ENCODE measurements at regions not wholly inside any gene's neighbourhood (a gene's known extent, or its start where the extent isn't known, plus 50 kb on each side); places are given as distances from the start of the nearest gene placed in this dataset.

- H3K79me2 ChIP-seq (ENCODE audit: low read length), result no peaks in the 10 kb centered on the region
- H3K4me2 ChIP-seq (ENCODE audit: low read depth, low read length, poor library complexity, severe bottlenecking), result no peak overlapping the region
- H3K9me3 ChIP-seq (ENCODE audit: low read length), result no peaks in the 10 kb centered on the region
- H3K9me2 ChIP-seq (replicated peaks; ENCODE audit: insufficient read depth, low read length), result no peaks in the 10 kb centered on the region
- peaks cover 6% of the 10 kb centered on the region for H3K4me1 ChIP-seq (ENCODE audit: low read length)
- H3K27me3 ChIP-seq (ENCODE audit: low read length), result no peaks in the 10 kb centered on the region
- DNase-seq, result no peak
- no peaks in the 10 kb centered on the region for H3K36me3 ChIP-seq (ENCODE audit: insufficient read depth, low read length)
- no peak overlapping the region for H3K4me3 ChIP-seq (ENCODE audit: low read length)
- H3K9ac ChIP-seq (ENCODE audit: low read length), result no peak overlapping the region
- H2AFZ ChIP-seq (ENCODE audit: low read length), result no peak overlapping the region
- no peak overlapping the region for H3K27ac ChIP-seq (ENCODE audit: low read length)
- no peaks in the 10 kb centered on the region for H4K20me1 ChIP-seq (ENCODE audit: insufficient read depth, low read depth, low read length)
Measured at GRCh38 chr12:92440072-92440471, 262.7 kb upstream of the PLEKHG7 start.

- no peak overlapping the region for H2AFZ ChIP-seq (ENCODE audit: low read length)
- H3K9me3 ChIP-seq (ENCODE audit: low read length), result no peaks in the 10 kb centered on the region
- no peaks in the 10 kb centered on the region for H3K9me2 ChIP-seq (replicated peaks; ENCODE audit: insufficient read depth, low read length)
- H3K27ac ChIP-seq (ENCODE audit: low read length), result no peak overlapping the region
- no peaks in the 10 kb centered on the region for H3K79me2 ChIP-seq (ENCODE audit: low read length)
- no peak overlapping the region for H3K4me2 ChIP-seq (ENCODE audit: low read depth, low read length, poor library complexity, severe bottlenecking)
- DNase-seq, result no peak
- H3K27me3 ChIP-seq (ENCODE audit: low read length), result no peaks in the 10 kb centered on the region
- no peak overlapping the region for H3K9ac ChIP-seq (ENCODE audit: low read length)
- H3K4me1 ChIP-seq (ENCODE audit: low read length), result no peaks in the 10 kb centered on the region
- H3K36me3 ChIP-seq (ENCODE audit: insufficient read depth, low read length), result no peaks in the 10 kb centered on the region
- H3K4me3 ChIP-seq (ENCODE audit: low read length), result no peak overlapping the region
- H4K20me1 ChIP-seq (ENCODE audit: insufficient read depth, low read depth, low read length), result no peaks in the 10 kb centered on the region
Measured at GRCh38 chr12:92439420-92439805, 263.4 kb upstream of the PLEKHG7 start.

GRCh38 chr12:92438641-92439419, 264.0 kb upstream of the PLEKHG7 start:
- no peak overlapping the region for H3K27ac ChIP-seq (ENCODE audit: low read length)
- no peak overlapping the region for H3K9ac ChIP-seq (ENCODE audit: low read length)
- no peak overlapping the region for H3K4me2 ChIP-seq (ENCODE audit: low read depth, low read length, poor library complexity, severe bottlenecking)
- no peaks in the 10 kb centered on the region for H3K9me3 ChIP-seq (ENCODE audit: low read length)
- H3K36me3 ChIP-seq (ENCODE audit: insufficient read depth, low read length), result no peaks in the 10 kb centered on the region
- H4K20me1 ChIP-seq (ENCODE audit: insufficient read depth, low read depth, low read length), result no peaks in the 10 kb centered on the region
- no peaks in the 10 kb centered on the region for H3K79me2 ChIP-seq (ENCODE audit: low read length)
- H3K27me3 ChIP-seq (ENCODE audit: low read length), result no peaks in the 10 kb centered on the region
- no peaks in the 10 kb centered on the region; the same call in 1 of the 2 replicates for H3K9me2 ChIP-seq (replicated peaks; ENCODE audit: insufficient read depth, low read length)
- no peak overlapping the region for H3K4me3 ChIP-seq (ENCODE audit: low read length)
- no peak overlapping the region for H2AFZ ChIP-seq (ENCODE audit: low read length)
- H3K4me1 ChIP-seq (ENCODE audit: low read length), result no peaks in the 10 kb centered on the region
- no peak for DNase-seq

GRCh38 chr12:92437452-92437851, 265.3 kb upstream of the PLEKHG7 start:
- Histone ChIP-seq H3K27me3 (ENCODE audit: low read length) (no peaks in the 10 kb centered on the region), H3K4me3 (ENCODE audit: low read length) (no peak overlapping the region), H3K79me2 (ENCODE audit: low read length) (no peaks in the 10 kb centered on the region), H4K20me1 (ENCODE audit: insufficient read depth, low read depth, low read length) (no peaks in the 10 kb centered on the region), H3K27ac (ENCODE audit: low read length) (no peak overlapping the region), H3K4me2 (ENCODE audit: low read depth, low read length, poor library complexity, severe bottlenecking) (no peak overlapping the region), H3K9ac (ENCODE audit: low read length) (no peak overlapping the region), H3K9me2 (replicated peaks; ENCODE audit: insufficient read depth, low read length) (no peaks in the 10 kb centered on the region; the same call in 1 of the 2 replicates), H2AFZ (ENCODE audit: low read length) (no peak overlapping the region), H3K4me1 (ENCODE audit: low read length) (no peaks in the 10 kb centered on the region), H3K9me3 (ENCODE audit: low read length) (no peaks in the 10 kb centered on the region), H3K36me3 (ENCODE audit: insufficient read depth, low read length) (no peaks in the 10 kb centered on the region)
- no peak for DNase-seq

- Histone ChIP-seq H3K27ac (ENCODE audit: low read length) (no peak overlapping the region), H3K9me2 (replicated peaks; ENCODE audit: insufficient read depth, low read length) (no peaks in the 10 kb centered on the region; the same call in 1 of the 2 replicates), H3K36me3 (ENCODE audit: insufficient read depth, low read length) (no peaks in the 10 kb centered on the region), H3K9me3 (ENCODE audit: low read length) (no peaks in the 10 kb centered on the region), H3K9ac (ENCODE audit: low read length) (no peak overlapping the region), H4K20me1 (ENCODE audit: insufficient read depth, low read depth, low read length) (no peaks in the 10 kb centered on the region), H3K4me3 (ENCODE audit: low read length) (no peak overlapping the region), H3K27me3 (ENCODE audit: low read length) (no peaks in the 10 kb centered on the region), H2AFZ (ENCODE audit: low read length) (no peak overlapping the region), H3K4me2 (ENCODE audit: low read depth, low read length, poor library complexity, severe bottlenecking) (no peak overlapping the region), H3K79me2 (ENCODE audit: low read length) (no peaks in the 10 kb centered on the region), H3K4me1 (ENCODE audit: low read length) (no peaks in the 10 kb centered on the region)
- no peak for DNase-seq
Measured at GRCh38 chr12:92436856-92437255, 265.9 kb upstream of the PLEKHG7 start.

GRCh38 chr12:92434607-92435025, 268.2 kb upstream of the PLEKHG7 start:
- Histone ChIP-seq H3K9me3 (ENCODE audit: low read length) (no peaks in the 10 kb centered on the region), H2AFZ (ENCODE audit: low read length) (no peak overlapping the region), H3K9ac (ENCODE audit: low read length) (no peak overlapping the region), H3K9me2 (replicated peaks; ENCODE audit: insufficient read depth, low read length) (no peaks in the 10 kb centered on the region; the same call in 1 of the 2 replicates), H3K36me3 (ENCODE audit: insufficient read depth, low read length) (no peaks in the 10 kb centered on the region), H3K4me2 (ENCODE audit: low read depth, low read length, poor library complexity, severe bottlenecking) (no peak overlapping the region), H3K79me2 (ENCODE audit: low read length) (no peaks in the 10 kb centered on the region), H3K27ac (ENCODE audit: low read length) (no peak overlapping the region), H4K20me1 (ENCODE audit: insufficient read depth, low read depth, low read length) (no peaks in the 10 kb centered on the region), H3K4me3 (ENCODE audit: low read length) (no peak overlapping the region), H3K27me3 (ENCODE audit: low read length) (no peaks in the 10 kb centered on the region), H3K4me1 (ENCODE audit: low read length) (no peaks in the 10 kb centered on the region)
- DNase-seq, result no peak

GRCh38 chr12:92432724-92433441, 269.9 kb upstream of the PLEKHG7 start:
- H3K36me3 ChIP-seq (ENCODE audit: insufficient read depth, low read length), result no peaks in the 10 kb centered on the region
- no peak overlapping the region for H3K4me3 ChIP-seq (ENCODE audit: low read length)
- no peak for DNase-seq
- H3K9me2 ChIP-seq (replicated peaks; ENCODE audit: insufficient read depth, low read length), result no peaks in the 10 kb centered on the region; the same call in 1 of the 2 replicates
- no peak overlapping the region for H3K9ac ChIP-seq (ENCODE audit: low read length)
- H3K4me2 ChIP-seq (ENCODE audit: low read depth, low read length, poor library complexity, severe bottlenecking), result no peak overlapping the region
- H3K27ac ChIP-seq (ENCODE audit: low read length), result no peak overlapping the region
- H3K27me3 ChIP-seq (ENCODE audit: low read length), result no peaks in the 10 kb centered on the region
- no peaks in the 10 kb centered on the region for H3K9me3 ChIP-seq (ENCODE audit: low read length)
- H2AFZ ChIP-seq (ENCODE audit: low read length), result no peak overlapping the region
- no peaks in the 10 kb centered on the region for H3K79me2 ChIP-seq (ENCODE audit: low read length)
- H3K4me1 ChIP-seq (ENCODE audit: low read length), result no peaks in the 10 kb centered on the region
- H4K20me1 ChIP-seq (ENCODE audit: insufficient read depth, low read depth, low read length), result no peaks in the 10 kb centered on the region

- Histone ChIP-seq H3K79me2 (ENCODE audit: low read length) (no peaks in the 10 kb centered on the region), H3K4me2 (ENCODE audit: low read depth, low read length, poor library complexity, severe bottlenecking) (no peak overlapping the region), H3K4me3 (ENCODE audit: low read length) (no peak overlapping the region), H3K36me3 (ENCODE audit: insufficient read depth, low read length) (no peaks in the 10 kb centered on the region), H3K9ac (ENCODE audit: low read length) (no peak overlapping the region), H2AFZ (ENCODE audit: low read length) (no peak overlapping the region), H3K27me3 (ENCODE audit: low read length) (no peaks in the 10 kb centered on the region), H3K9me3 (ENCODE audit: low read length) (no peaks in the 10 kb centered on the region), H3K27ac (ENCODE audit: low read length) (no peak overlapping the region), H3K4me1 (ENCODE audit: low read length) (no peaks in the 10 kb centered on the region), H3K9me2 (replicated peaks; ENCODE audit: insufficient read depth, low read length) (no peaks in the 10 kb centered on the region; the same call in 1 of the 2 replicates), H4K20me1 (ENCODE audit: insufficient read depth, low read depth, low read length) (no peaks in the 10 kb centered on the region)
- DNase-seq, result peak; percentile 31
Measured at GRCh38 chr12:92431146-92431545, 271.6 kb upstream of the PLEKHG7 start.

All from Karpas-422 (cell line).